ENCODE measurements at regions not wholly inside any gene's neighbourhood (a gene's known extent, or its start where the extent isn't known, plus 50 kb on each side); places are given as distances from the start of the nearest gene placed in this dataset.

- H3K27me3 ChIP-seq (ENCODE audit: control insufficient read depth in 2 of 2, insufficient read depth in 2 of 2, low read length in 2 of 2): peaks cover 0 to 6% of the 10 kb centered on the region in 2 donors
- H2AFZ ChIP-seq (ENCODE audit: insufficient read depth, low read depth, low read length, poor library complexity, severe bottlenecking): no peak overlapping the region
- DNase-seq: no peak
- H3K9me3 ChIP-seq (replicated peaks in 1 of 2; ENCODE audit: control insufficient read depth in 1 of 2, insufficient read depth in 1 of 2, low read length in 2 of 2): no peaks in the 10 kb centered on the region
- H3K9ac ChIP-seq (ENCODE audit: insufficient read depth, low read length, poor library complexity, severe bottlenecking): no peak overlapping the region
- WGBS (ENCODE audit: insufficient coverage): 98% methylated on average over 6 of the region's 7 CpGs
- H3K79me2 ChIP-seq (ENCODE audit: insufficient read depth, low read length): no peaks in the 10 kb centered on the region
- H3K4me1 ChIP-seq (ENCODE audit: control insufficient read depth in 1 of 2, insufficient read depth in 2 of 2, low read length in 2 of 2): no peaks in the 10 kb centered on the region
- intact Hi-C loops (cut with micrococcal nuclease): no loop called here
- Mint-ChIP-seq H3K9me3 (peaks cover 0 to 2% (median 0%) of the 10 kb centered on the region in 7 donors), H3K4me1 (no peaks in the 10 kb centered on the region), H3K27me3 (ENCODE audit: low read depth in 3 of 3) (peaks cover 3 to 12% (median 8%) of the 10 kb centered on the region in 3 donors), H3K36me3 (no peaks in the 10 kb centered on the region), H3K4me3 (no peak overlapping the region), H3K27ac (no peak overlapping the region)
- no peak overlapping the region for H3K27ac ChIP-seq (ENCODE audit: low read depth in 1 of 2, low read length in 2 of 2)
- no peak overlapping the region for H3K4me2 ChIP-seq (replicated peaks; ENCODE audit: extremely low read depth, low read length, poor library complexity, severe bottlenecking)
- TF ChIP-seq CTCF (IDR thresholded peaks at IDR 0.05): no peak
- H3K4me3 ChIP-seq (replicated peaks in 1 of 3; ENCODE audit: low read depth in 2 of 3, low read length in 3 of 3): no peak overlapping the region
- H4K20me1 ChIP-seq (ENCODE audit: insufficient read depth, low read length): no peaks in the 10 kb centered on the region
- no peaks in the 10 kb centered on the region for H3K36me3 ChIP-seq (replicated peaks in 1 of 2; ENCODE audit: control insufficient read depth in 1 of 2, insufficient read depth in 2 of 2, low read length in 2 of 2)
These were observed 96.9 kb upstream of the IL6 start for GRCh38 chr7:22630069-22630468.

- Histone ChIP-seq H3K4me1 (ENCODE audit: control insufficient read depth in 1 of 2, insufficient read depth in 2 of 2, low read length in 2 of 2) (no peaks in the 10 kb centered on the region), H3K36me3 (replicated peaks in 1 of 2; ENCODE audit: control insufficient read depth in 1 of 2, insufficient read depth in 2 of 2, low read length in 2 of 2) (no peaks in the 10 kb centered on the region), H4K20me1 (ENCODE audit: insufficient read depth, low read length) (no peaks in the 10 kb centered on the region), H3K4me3 (replicated peaks in 1 of 3; ENCODE audit: low read depth in 2 of 3, low read length in 3 of 3) (no peak overlapping the region), H2AFZ (ENCODE audit: insufficient read depth, low read depth, low read length, poor library complexity, severe bottlenecking) (no peak overlapping the region), H3K27me3 (ENCODE audit: control insufficient read depth in 2 of 2, insufficient read depth in 2 of 2, low read length in 2 of 2) (peaks cover 0 to 6% of the 10 kb centered on the region in 2 donors), H3K9me3 (replicated peaks in 1 of 2; ENCODE audit: control insufficient read depth in 1 of 2, insufficient read depth in 1 of 2, low read length in 2 of 2) (no peaks in the 10 kb centered on the region), H3K27ac (ENCODE audit: low read depth in 1 of 2, low read length in 2 of 2) (no peak overlapping the region), H3K79me2 (ENCODE audit: insufficient read depth, low read length) (no peaks in the 10 kb centered on the region), H3K9ac (ENCODE audit: insufficient read depth, low read length, poor library complexity, severe bottlenecking) (no peak overlapping the region), H3K4me2 (replicated peaks; ENCODE audit: extremely low read depth, low read length, poor library complexity, severe bottlenecking) (no peak overlapping the region)
- H3K27me3 Mint-ChIP-seq (ENCODE audit: low read depth in 3 of 3): peaks cover 2 to 9% (median 7%) of the 10 kb centered on the region in 3 donors
- intact Hi-C loops (cut with micrococcal nuclease): no loop called here
- no peak for TF ChIP-seq CTCF (IDR thresholded peaks at IDR 0.05)
- no peak overlapping the region for H3K27ac Mint-ChIP-seq
- DNase-seq: no peak
- no peak overlapping the region for H3K4me3 Mint-ChIP-seq
- no peaks in the 10 kb centered on the region for H3K36me3 Mint-ChIP-seq
- H3K4me1 Mint-ChIP-seq: no peaks in the 10 kb centered on the region
- H3K9me3 Mint-ChIP-seq: peaks cover 0 to 2% (median 0%) of the 10 kb centered on the region in 7 donors
These were observed 97.9 kb upstream of the IL6 start for GRCh38 chr7:22629056-22629455.

All from CD14-positive monocyte (primary cell).